Transverse colon (tissue), 3 donors: ENCODE measurements at regions not wholly inside any gene's neighbourhood (a gene's known extent, or its start where the extent isn't known, plus 50 kb on each side); places are given as distances from the start of the nearest gene placed in this dataset.

Experiments used
- CTCF ChIP-seq, 5 experiments: fragments of 200-600 bp in 3 of 5; fragments of 450-650 bp in 2 of 5; sonication (generic) in 3 of 5; IDR thresholded peaks; 1 replicate in 2 of 5; 2 replicates in 3 of 5; pipeline ENCODE4 v1.5.1; 2016 to 2017; ENCODE audit warnings: antibody characterized with exemption in 5 of 5, inconsistent platforms in 3 of 5, mild to moderate bottlenecking in 2 of 5, moderate library complexity in 1 of 5
- EP300 ChIP-seq: sonication (generic); formaldehyde crosslinking; IDR thresholded peaks from one replicate; pipeline ENCODE4 v1.6.1; 2017; ENCODE audit warnings: antibody characterized with exemption, low read depth

GRCh38 chr1:157231846-157232525 lies 93.8 kb upstream of the ETV3 start:
- TF ChIP-seq EP300: no peak
- TF ChIP-seq CTCF (IDR thresholded peaks at IDR 0.05): no peak
